SK-N-SH treated with all-trans-retinoic acid at 6 μM for 48 hours (cell line): ENCODE measurements at regions not wholly inside any gene's neighbourhood (a gene's known extent, or its start where the extent isn't known, plus 50 kb on each side); places are given as distances from the start of the nearest gene placed in this dataset.
A peak's percentile ranks its signal among the peaks of the same experiment; 100 is the strongest.

Source experiments
- ATAC-seq: fragments of 200-7000 bp; cut with Tn5 transposase; 3 replicates; pipeline ENCODE4 v1.9.1; 2020; ENCODE audit warnings: mild to moderate bottlenecking, moderate library complexity
- ARNTL ChIP-seq: fragments of 450-650 bp; formaldehyde crosslinking; IDR thresholded peaks from 2 replicates; pipeline ENCODE4 v1.5.0; 2020; ENCODE audit warnings: low read depth, mild to moderate bottlenecking, moderate library complexity, borderline replicate concordance
- BACH2 ChIP-seq: fragments of 250-450 bp; sonication (Bioruptor Pico); IDR thresholded peaks from 2 replicates; pipeline ENCODE4 v1.9.0; 2021; ENCODE audit warnings: mild to moderate bottlenecking, borderline replicate concordance
- CREB5 ChIP-seq: fragments of 250-450 bp; sonication (Bioruptor Pico); IDR thresholded peaks from 2 replicates; pipeline ENCODE4 v1.5.1; 2020; ENCODE audit warnings: low read depth, mild to moderate bottlenecking, moderate library complexity
- CSRNP3 ChIP-seq: fragments of 250-450 bp; sonication (Bioruptor Pico); IDR thresholded peaks from 2 replicates; pipeline ENCODE4 v1.5.1; 2021; ENCODE audit warnings: mild to moderate bottlenecking, moderate library complexity
- ESRRG ChIP-seq: fragments of 250-450 bp; sonication (Bioruptor Pico); IDR thresholded peaks from 2 replicates; pipeline ENCODE4 v1.6.1; 2021; ENCODE audit warnings: mild to moderate bottlenecking
- GLIS3 ChIP-seq: fragments of 250-450 bp; sonication (Bioruptor Pico); IDR thresholded peaks from 2 replicates; pipeline ENCODE4 v1.5.0; 2020; ENCODE audit warnings: mild to moderate bottlenecking, moderate library complexity
- ISL1 ChIP-seq: fragments of 250-450 bp; sonication (Bioruptor Pico); IDR thresholded peaks from 2 replicates; pipeline ENCODE4 v2.1.2; 2022; ENCODE audit warnings: mild to moderate bottlenecking, moderate library complexity
- PATZ1 ChIP-seq: fragments of 250-450 bp; sonication (Bioruptor Pico); IDR thresholded peaks from 2 replicates; pipeline ENCODE4 v1.8.0; 2020; ENCODE audit warnings: mild to moderate bottlenecking, moderate library complexity, borderline replicate concordance
- POU6F1 ChIP-seq: fragments of 250-450 bp; sonication (Bioruptor Pico); IDR thresholded peaks from 2 replicates; pipeline ENCODE4 v1.8.0; 2021; ENCODE audit warnings: low read depth, mild to moderate bottlenecking, moderate library complexity, borderline replicate concordance
- PPARA ChIP-seq: fragments of 250-450 bp; sonication (Bioruptor Pico); IDR thresholded peaks from 2 replicates; pipeline ENCODE4 v1.5.0; 2020; ENCODE audit warnings: mild to moderate bottlenecking, borderline replicate concordance
- RARB ChIP-seq: fragments of 250-450 bp; sonication (Bioruptor Pico); IDR thresholded peaks from 2 replicates; pipeline ENCODE4 v1.8.0; 2021; ENCODE audit warnings: mild to moderate bottlenecking, moderate library complexity
- SNAI2 ChIP-seq: fragments of 250-450 bp; sonication (Bioruptor Pico); IDR thresholded peaks from 2 replicates; pipeline ENCODE4 v1.5.0; 2020; ENCODE audit warnings: mild to moderate bottlenecking, moderate library complexity
- TCF4 ChIP-seq: fragments of 250-450 bp; sonication (Bioruptor Pico); IDR thresholded peaks from 2 replicates; pipeline ENCODE4 v1.8.0; 2021; ENCODE audit warnings: mild to moderate bottlenecking, moderate library complexity, borderline replicate concordance
- TOX ChIP-seq: fragments of 250-450 bp; sonication (Bioruptor Pico); IDR thresholded peaks from 2 replicates; pipeline ENCODE4 v1.8.0; 2021; ENCODE audit warnings: mild to moderate bottlenecking, moderate library complexity, borderline replicate concordance
- TSHZ2 ChIP-seq: fragments of 250-450 bp; sonication (Bioruptor Pico); IDR thresholded peaks from 2 replicates; pipeline ENCODE4 v1.5.0; 2020; ENCODE audit warnings: mild to moderate bottlenecking, moderate library complexity
- ZFP30 ChIP-seq: fragments of 450-650 bp; formaldehyde crosslinking; IDR thresholded peaks from 2 replicates; pipeline ENCODE4 v1.5.0; 2022; ENCODE audit warnings: mild to moderate bottlenecking, moderate library complexity
- ZNF70 ChIP-seq: fragments of 450-650 bp; formaldehyde crosslinking; IDR thresholded peaks from 2 replicates; pipeline ENCODE4 v1.5.0; 2020; ENCODE audit warnings: mild to moderate bottlenecking, moderate library complexity
- ZNF8 ChIP-seq: fragments of 450-650 bp; formaldehyde crosslinking; IDR thresholded peaks from 2 replicates; pipeline ENCODE4 v1.5.0; 2020; ENCODE audit warnings: mild to moderate bottlenecking, moderate library complexity

- no peak for TF ChIP-seq TCF4 (CRISPR knock-in tag)
- TF ChIP-seq PATZ1: no peak
- TF ChIP-seq TOX: no peak
- no peak for TF ChIP-seq SNAI2
- TF ChIP-seq GLIS3 (CRISPR knock-in tag): no peak
- no peak for TF ChIP-seq TSHZ2 (CRISPR knock-in tag)
- no peak for TF ChIP-seq RARB (CRISPR knock-in tag)
- ATAC-seq: no peak
Observed at GRCh38 chr5:39534690-39535089, 109.9 kb upstream of the DAB2 start.

GRCh38 chr5:39533749-39534148, 109.0 kb upstream of the DAB2 start:
- peak; percentile 61 for ATAC-seq
- TF ChIP-seq ESRRG (CRISPR knock-in tag): no peak
- no peak for TF ChIP-seq ARNTL (CRISPR knock-in tag)
- no peak for TF ChIP-seq CSRNP3
- no peak for TF ChIP-seq ZFP30
- TF ChIP-seq ZNF70 (CRISPR knock-in tag): no peak
- no peak for TF ChIP-seq TCF4 (CRISPR knock-in tag)

- ATAC-seq: no peak
- TF ChIP-seq TSHZ2 (CRISPR knock-in tag) (no peak), ISL1 (CRISPR knock-in tag) (peak; percentile 63; the same call in 1 of the 2 replicates), TOX (no peak)
Observed at GRCh38 chr5:39532511-39532910, 107.7 kb upstream of the DAB2 start.

- ATAC-seq: no peak
- no peak for TF ChIP-seq POU6F1 (CRISPR knock-in tag)
- TF ChIP-seq ZFP30: no peak
- TF ChIP-seq TSHZ2 (CRISPR knock-in tag): no peak
- no peak for TF ChIP-seq TOX
- TF ChIP-seq GLIS3 (CRISPR knock-in tag): no peak
- no peak for TF ChIP-seq CSRNP3
- TF ChIP-seq PPARA (CRISPR knock-in tag): no peak
- no peak for TF ChIP-seq SNAI2
- TF ChIP-seq BACH2 (CRISPR knock-in tag): no peak
- no peak for TF ChIP-seq ISL1 (CRISPR knock-in tag)
- TF ChIP-seq TCF4 (CRISPR knock-in tag): no peak
- TF ChIP-seq ESRRG (CRISPR knock-in tag): no peak
- no peak for TF ChIP-seq CREB5 (CRISPR knock-in tag)
- no peak for TF ChIP-seq RARB (CRISPR knock-in tag)
- TF ChIP-seq ZNF8 (CRISPR knock-in tag): no peak
Observed at GRCh38 chr5:39531306-39531705, 106.5 kb upstream of the DAB2 start.
